Activated CD4-positive, CD25-positive, alpha-beta regulatory T cell treated with anti-CD3 and anti-CD28 coated beads, Interleukin-2, amount 50 U/mL, for 16 hours (primary cell): ENCODE measurements at regions not wholly inside any gene's neighbourhood (a gene's known extent, or its start where the extent isn't known, plus 50 kb on each side); places are given as distances from the start of the nearest gene placed in this dataset.
"Not testable (repeated sequence)": the region's sequence is repeated elsewhere in the genome, so short reads cannot be mapped to it uniquely, and the experiment has no call there.

Experiments
- DNase-seq: peaks from one replicate; pipeline ENCODE4 v3.0.0-alpha.2; 2020; ENCODE audit warnings: low read depth, low spot score

GRCh38 chr5:8557728-8558127 lies 688.8 kb downstream of the MTRR start:
- no peak for DNase-seq

DNA sequence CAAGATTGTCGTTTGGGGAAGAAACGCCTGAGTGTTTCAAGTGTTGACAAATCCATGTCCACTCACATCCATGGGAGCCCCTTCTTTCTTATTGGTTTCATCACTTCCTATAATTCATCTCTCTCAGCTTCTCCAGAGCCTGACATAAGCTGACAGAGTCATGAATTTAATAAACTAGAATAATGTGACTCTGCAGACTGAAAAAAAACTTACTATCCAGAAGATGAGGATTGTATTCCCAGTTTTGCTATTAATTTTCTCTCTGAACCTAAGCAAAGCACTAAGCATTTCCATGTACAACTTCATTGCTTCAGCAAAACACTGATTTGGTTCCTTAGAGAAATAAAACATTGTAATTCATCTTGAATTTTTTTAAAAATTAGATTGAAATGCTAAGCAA lies 691.8 kb downstream of the MTRR start:
- DNase-seq: no peak

- DNase-seq: no peak
These were observed 692.4 kb downstream of the MTRR start for GRCh38 chr5:8561224-8561840.

- DNase-seq: no peak
These were observed 692.9 kb downstream of the MTRR start for GRCh38 chr5:8561854-8562253.

DNA sequence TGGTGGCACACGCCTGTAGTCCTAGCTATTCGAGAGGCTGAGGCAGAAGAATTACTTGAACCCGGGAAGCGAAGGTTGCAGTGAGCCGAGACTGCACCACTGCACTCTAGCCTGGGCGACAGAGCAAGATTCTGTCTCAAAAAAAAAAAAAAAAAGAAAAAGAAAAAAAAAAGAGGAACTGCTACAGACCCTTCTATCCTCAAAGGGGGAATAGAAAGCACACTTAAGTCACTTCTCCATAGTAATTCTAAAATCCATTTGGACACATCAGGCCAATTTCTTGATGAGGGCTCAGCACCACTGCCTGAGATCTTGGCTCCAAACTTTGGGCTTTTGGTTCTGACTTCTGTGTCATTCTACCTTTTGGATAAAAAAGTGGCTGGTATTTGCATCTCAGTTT lies 694.6 kb downstream of the MTRR start:
- DNase-seq: not testable (repeated sequence)

GRCh38 chr5:8568858-8569257 lies 699.9 kb downstream of the MTRR start:
- no peak for DNase-seq

- DNase-seq: no peak
These were observed 701.6 kb downstream of the MTRR start for GRCh38 chr5:8570528-8570927.

DNA sequence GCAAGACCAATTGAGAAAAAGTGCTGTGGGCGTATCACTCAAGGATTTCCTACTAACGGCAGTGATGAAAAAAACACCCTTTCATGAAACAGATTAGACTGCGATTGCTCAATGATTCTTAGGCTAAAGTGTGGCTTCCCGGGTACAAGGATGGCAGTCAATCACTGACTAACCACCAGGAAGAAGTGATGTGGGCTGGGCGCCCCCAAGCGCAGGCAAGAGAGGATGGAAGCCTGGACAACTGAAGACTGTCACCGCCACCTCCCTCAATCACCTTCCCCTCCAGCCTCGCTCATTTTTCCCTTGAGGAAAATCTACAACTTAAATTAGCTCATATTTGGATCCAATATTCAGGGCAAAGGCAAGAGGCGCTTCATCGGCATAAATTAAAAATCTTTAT lies 707.2 kb downstream of the MTRR start:
- DNase-seq: no peak

DNA sequence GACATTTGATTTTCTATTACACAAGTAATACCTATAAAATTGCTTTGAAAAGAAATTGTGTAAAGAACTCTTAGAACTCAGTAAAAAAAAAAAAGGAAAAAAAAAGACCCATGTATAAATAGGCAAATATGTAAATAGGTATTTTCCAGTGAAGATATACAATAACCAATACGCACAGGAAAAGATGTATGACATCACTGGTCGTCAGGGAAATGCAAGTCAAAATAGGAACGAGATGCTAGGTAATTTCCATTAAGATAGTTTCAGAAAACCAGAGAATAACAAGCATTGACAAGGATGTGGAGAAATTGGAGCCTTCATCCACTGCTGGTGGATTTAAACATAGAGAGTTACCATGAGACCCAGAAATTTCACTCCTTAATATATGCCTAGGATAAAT lies 708.8 kb downstream of the MTRR start:
- no peak for DNase-seq

DNA sequence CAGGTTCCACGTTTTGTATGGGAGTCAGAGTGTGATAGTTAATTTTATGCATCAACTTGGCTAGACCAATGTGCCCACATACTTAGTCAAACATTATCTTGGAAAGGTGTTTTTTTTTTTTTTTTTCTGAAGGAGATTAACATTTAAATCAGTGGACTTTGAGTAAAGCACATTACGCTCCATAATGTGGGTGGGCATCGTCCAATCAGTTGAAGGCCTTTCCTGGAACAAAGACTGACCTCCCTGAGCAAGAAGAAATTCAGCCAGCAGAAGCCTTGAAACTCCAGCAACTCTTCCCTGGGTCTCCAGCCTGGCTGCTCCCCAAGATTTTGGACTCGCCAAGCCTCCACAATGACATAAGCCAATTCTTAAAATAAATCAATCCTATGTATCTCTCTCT lies 711.4 kb downstream of the MTRR start:
- DNase-seq: no peak

GRCh38 chr5:8581047-8581446 lies 712.1 kb downstream of the MTRR start:
- DNase-seq: no peak

GRCh38 chr5:8585230-8586018 lies 716.5 kb downstream of the MTRR start:
- DNase-seq: no peak

- no peak for DNase-seq
These were observed 722.0 kb downstream of the MTRR start for GRCh38 chr5:8590959-8591358.

GRCh38 chr5:8598356-8598755 lies 729.4 kb downstream of the MTRR start:
- no peak for DNase-seq

DNA sequence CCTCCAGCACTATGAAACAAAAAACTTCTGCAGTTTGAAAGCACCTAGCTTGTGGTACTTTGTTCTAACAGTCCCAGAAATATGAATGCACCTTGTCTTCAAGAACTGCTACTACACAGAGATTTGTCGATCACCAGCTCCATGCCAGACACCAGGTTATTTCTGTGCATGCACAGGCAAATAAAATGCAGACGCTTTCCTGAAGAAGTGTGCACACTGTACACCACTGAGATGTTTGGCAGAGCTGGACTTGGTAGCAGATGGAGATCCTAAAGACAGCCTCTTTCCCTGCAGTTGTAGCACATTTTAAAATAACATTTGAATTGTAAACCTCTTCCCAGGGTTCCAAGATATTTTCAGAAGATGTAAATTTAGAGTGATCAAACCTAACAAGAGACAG lies 730.0 kb downstream of the MTRR start:
- DNase-seq: no peak

- no peak for DNase-seq
These were observed 731.9 kb downstream of the MTRR start for GRCh38 chr5:8600843-8601242.

DNA sequence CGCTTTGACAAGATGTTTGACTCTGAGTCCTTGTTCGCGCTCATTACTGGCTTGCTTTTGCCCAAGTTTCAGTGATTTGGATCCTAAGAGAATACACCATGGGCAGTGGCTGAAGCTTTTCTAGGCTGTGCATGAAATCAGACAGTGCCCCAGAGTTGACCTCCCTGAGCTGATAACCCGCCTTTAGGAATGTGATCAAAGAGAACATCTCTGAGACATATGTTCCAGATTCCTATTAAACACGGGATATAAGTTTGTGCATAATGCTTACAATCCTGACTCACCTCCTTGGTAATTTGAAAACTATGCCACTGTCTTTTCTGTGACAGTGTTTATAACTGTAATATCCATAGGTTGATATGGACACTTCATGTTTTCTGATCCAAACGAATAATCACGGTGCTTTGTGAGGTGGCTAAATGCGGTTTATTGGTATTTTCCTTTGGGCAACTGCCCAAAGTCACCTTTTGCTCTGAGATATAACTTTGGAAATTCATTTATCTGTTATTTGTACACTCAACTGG lies 732.9 kb downstream of the MTRR start:
- DNase-seq: no peak

GRCh38 chr5:8606231-8606630 lies 737.3 kb downstream of the MTRR start:
- DNase-seq: no peak

GRCh38 chr5:8611067-8611466 lies 742.1 kb downstream of the MTRR start:
- DNase-seq: no peak

DNA sequence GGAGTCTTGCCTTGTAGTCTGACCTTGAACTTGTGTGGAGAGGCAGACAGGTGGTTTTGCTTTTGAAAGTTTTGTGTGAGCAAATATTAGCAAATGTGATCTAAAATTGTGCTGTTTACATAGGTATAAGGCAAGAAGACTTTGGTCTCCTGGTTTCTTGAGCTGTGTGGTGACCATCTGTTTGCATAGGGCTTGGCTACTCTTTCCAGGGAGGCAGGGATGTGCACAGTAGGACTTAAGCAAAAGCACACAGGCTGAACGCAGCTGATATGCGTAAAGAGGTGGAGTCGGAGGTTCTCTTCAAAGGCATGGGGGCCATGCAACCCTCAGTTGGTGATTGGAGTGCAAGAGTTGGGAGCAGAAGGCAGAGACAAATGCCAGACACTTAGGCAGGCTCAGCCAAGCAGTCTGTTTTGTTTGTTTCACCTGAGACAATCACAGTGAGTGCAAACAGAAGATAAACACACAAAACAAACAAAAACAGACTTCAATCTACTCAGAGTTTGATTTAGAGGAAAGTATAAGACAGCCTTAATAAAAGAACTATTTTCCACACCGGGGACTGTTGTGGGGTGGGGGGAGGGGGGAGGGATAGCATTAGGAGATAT lies 744.2 kb downstream of the MTRR start:
- DNase-seq: no peak

DNA sequence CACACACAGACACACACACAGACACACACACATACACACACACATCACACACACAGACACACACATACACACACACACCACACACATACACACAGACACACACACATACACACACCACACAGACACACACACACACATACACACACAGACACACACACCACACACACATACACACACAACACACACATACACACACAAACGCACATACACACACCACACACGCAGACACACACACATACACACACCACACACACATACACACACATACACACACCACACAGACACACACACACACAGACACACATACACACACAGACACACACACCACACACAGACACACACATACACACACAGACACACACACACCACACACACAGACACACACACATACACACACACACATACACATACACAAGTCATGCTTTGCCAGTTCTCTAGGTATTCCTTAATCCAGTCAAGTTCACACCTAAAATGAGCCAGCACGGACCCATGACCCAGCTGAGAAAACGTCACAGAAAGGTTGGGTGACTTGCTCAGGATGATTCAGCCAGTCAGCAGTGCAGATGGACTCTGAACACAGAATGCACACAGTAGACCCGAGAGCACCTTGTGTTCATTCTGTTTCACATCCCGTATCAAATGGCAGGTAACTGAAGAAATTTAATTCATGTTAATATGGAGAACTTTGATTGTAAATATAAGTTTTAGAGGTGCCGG lies 746.4 kb downstream of the MTRR start:
- DNase-seq: no peak

DNA sequence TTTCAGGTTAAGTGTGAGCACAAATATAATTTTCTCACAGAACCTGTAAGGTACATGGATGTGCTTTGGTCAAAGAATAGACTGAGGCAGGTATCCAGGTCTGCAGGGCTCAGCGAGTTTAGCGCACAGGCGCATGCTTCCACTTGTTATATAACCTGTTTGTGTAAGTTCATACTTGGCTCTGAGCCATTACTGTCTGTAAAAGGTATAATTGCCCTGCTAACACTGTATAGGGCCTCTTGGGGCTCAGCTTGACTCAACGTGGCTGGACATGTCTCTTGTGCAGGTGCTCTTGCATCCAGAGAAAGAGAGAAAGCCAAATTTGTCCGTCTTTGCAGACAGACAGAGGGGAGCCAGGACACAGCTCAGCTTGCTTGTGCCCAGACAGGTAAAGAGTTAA lies 759.6 kb downstream of the MTRR start:
- no peak for DNase-seq
